Posterior cingulate gyrus (tissue), 11 donors: ENCODE measurements at regions not wholly inside any gene's neighbourhood (a gene's known extent, or its start where the extent isn't known, plus 50 kb on each side); places are given as distances from the start of the nearest gene placed in this dataset.

Source experiments
- DNase-seq, 10 donors: peaks; one replicate each; pipeline versions ENCODE4 v3.0.0 to v3.0.0-alpha.2; 2020 to 2021; ENCODE audit warnings: mixed read lengths in 3 of 10
- intact Hi-C: fragments of 100-400 bp; cut with DNase I; formaldehyde crosslinking; loops from one replicate; pipeline ENCODE4 v1.15.1; 2023

GRCh38 chr20:11296951-11297350 lies 620.7 kb upstream of the BTBD3 start:
- no peak for DNase-seq
- intact Hi-C loops = no loop called here

GRCh38 chr20:11301699-11302098 lies 616.0 kb upstream of the BTBD3 start:
- no peak for DNase-seq
- intact Hi-C loops = no loop called here

DNA sequence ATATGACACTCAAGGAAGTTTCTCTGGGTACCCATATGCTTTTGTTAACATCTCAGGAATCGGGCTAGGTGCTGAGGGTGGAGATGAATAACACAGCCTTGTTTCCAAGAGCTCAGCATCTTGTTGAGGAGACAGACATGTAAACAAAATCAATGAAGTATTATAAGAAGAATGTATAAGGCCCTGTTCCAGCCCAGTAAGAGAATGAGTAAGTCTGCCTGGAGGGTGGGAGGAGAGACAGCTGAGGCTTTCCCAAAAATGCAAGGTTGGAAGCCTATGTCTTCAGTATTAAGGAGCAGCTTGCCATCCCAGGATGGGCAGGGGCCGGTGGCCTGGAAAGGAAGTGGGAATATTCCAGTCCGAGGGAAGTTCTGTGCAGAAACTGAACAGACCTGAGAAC lies 615.3 kb upstream of the BTBD3 start:
- intact Hi-C loops = no loop called here
- no peak for DNase-seq

GRCh38 chr20:11304795-11305194 lies 612.9 kb upstream of the BTBD3 start:
- intact Hi-C loops = no loop called here
- no peak for DNase-seq

GRCh38 chr20:11305406-11305805 lies 612.3 kb upstream of the BTBD3 start:
- intact Hi-C loops = no loop called here
- DNase-seq = no peak

- no peak for DNase-seq
Measured at GRCh38 chr20:11311659-11312224, 606.0 kb upstream of the BTBD3 start.

DNA sequence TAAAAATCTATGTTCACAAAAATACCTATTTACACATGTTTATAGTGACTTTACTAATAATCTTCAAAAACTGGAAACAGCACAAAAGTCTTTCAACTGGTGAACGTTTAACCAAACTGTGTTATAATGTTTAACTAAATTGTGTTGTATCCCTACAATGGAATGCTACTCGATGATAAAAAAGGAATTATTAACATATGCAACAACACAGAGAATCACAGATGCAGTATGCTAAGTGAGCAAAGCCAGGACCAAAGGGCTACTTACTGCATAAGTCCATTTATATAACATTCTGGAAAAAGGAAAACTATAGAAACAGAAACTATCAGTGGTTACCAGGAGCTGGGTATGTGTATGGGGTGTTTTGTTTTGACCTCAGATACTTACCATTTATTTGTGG lies 602.2 kb upstream of the BTBD3 start:
- intact Hi-C loops = no loop called here
- no peak for DNase-seq

More at GRCh38 chr20:11311659-11312224, 606.0 kb upstream of the BTBD3 start:
- intact Hi-C loops = no loop called here

DNA sequence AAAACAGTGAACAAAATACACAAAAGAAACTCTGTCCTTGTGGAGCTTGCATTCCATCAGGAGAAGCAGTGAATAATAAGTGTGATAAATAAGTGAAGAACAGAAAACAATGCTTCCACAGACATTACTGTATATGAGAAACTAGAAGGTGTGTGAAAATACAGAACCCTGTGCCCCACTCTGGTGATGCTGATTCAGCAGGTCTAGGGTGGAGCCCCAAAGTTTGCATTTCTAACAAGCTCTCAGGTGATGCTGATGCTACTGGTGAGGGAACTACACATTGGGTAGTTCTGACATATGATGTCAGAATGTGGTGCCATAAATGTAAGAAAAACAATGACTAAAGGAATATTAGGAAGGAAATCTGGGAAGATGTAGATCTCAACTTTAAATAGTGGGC lies 601.4 kb upstream of the BTBD3 start:
- intact Hi-C loops = no loop called here
- DNase-seq = no peak

GRCh38 chr20:11320033-11320432 lies 597.7 kb upstream of the BTBD3 start:
- intact Hi-C loops = no loop called here
- no peak for DNase-seq

GRCh38 chr20:11323816-11324215 lies 593.9 kb upstream of the BTBD3 start:
- intact Hi-C loops = no loop called here
- no peak for DNase-seq

DNA sequence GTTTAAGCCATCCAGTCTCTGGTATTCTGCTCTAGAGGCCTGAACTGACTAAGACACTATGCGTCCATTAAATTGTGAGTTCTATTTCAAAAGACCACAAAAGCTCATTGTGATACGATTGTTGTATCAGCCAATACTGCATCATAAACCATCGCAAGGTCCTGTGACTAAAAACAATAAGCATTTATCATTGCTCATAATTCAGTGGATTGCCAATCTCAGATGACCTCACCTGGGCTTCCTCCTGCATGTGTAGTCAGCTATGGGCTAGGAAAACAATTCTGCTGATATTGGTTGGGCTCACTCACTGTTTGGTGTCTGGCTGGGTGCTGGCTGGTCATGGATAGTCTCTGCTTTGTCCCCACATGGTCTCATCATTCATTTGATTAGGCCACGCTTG lies 592.7 kb upstream of the BTBD3 start:
- DNase-seq = no peak
- intact Hi-C loops = no loop called here

DNA sequence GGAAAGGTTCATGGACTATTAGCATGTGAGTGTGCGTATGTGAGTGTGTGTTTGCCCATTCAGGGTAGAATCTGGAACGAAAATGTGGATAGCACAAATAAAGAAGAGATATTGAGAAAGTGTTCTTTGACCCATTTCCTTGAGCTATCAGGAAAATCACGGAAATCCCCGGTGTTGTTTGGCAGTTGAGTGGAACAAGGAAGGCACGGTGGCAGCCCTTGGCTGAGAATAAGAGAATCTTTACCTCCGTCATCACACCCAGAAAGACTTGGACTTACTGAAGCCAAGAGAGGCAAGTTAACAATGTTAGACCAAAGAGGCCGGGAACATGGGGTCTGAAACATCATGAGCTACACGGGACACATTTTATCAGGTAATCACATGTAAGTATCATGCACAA lies 588.9 kb upstream of the BTBD3 start:
- DNase-seq = no peak
- intact Hi-C loops = no loop called here

- intact Hi-C loops = no loop called here
- no peak for DNase-seq
Measured at GRCh38 chr20:11329271-11329670, 588.4 kb upstream of the BTBD3 start.

DNA sequence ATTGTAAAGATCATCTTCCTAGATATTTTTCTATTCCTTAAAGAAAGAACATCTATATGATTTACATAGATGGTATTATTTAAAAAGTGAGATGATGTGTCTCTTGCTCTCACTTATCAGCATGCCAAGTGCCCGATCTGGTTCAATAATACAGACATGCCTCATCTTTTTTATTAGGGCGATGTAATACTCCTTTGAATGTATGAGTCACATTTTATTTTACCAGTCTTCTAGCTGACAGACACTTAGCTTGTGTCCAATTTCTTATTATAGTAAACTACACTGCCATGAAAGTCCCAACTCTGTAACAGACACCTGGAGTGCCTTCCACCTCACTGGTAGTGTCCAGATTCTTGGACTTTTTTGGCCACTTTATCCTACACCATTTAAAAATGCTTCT lies 586.6 kb upstream of the BTBD3 start:
- no peak for DNase-seq
- intact Hi-C loops = no loop called here

DNA sequence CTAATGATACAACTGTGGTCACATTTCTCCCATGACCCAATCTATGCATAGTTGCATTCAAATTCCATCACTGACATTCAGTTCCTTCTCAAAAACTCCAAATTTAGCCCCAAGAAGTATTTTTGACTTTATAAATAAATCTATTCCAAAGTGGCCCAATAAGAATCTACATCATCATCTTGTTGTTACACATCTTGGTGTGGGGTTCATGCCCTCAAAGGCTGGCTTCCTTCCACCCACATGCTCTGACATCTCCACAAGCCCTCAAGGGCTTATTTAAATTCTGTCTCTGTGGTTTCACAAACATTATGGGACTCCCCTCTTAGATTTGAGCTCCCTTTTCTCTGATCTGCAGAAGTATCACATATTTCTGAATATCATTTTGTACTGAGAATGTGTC lies 585.3 kb upstream of the BTBD3 start:
- intact Hi-C loops = no loop called here
- no peak for DNase-seq

- DNase-seq = no peak
- intact Hi-C loops = no loop called here
Measured at GRCh38 chr20:11333634-11334033, 584.1 kb upstream of the BTBD3 start.

GRCh38 chr20:11337361-11338130 lies 580.1 kb upstream of the BTBD3 start:
- intact Hi-C loops = no loop called here
- no peak for DNase-seq

- no peak for DNase-seq
- intact Hi-C loops = no loop called here
Measured at GRCh38 chr20:11338496-11339306, 579.0 kb upstream of the BTBD3 start.

GRCh38 chr20:11344939-11345338 lies 572.8 kb upstream of the BTBD3 start:
- DNase-seq = no peak
- intact Hi-C loops = no loop called here

DNA sequence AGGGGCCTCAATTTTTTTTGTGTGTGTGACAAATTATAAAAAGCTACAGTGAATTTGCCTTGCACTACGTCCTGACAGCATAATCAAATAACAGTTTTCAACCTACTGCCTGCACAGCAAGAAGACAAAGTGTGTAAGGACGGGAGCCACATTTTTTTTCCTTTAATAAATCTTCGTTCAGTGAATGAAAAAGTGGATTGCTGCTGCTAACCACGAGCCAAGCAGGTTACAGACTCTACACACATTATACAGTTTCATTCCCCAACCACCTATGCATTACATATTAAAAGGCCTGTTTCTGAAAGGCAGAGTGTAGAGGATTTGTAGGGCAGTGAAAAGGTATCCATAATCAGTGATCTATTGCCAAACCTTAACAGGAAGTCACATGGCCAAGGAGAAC lies 570.0 kb upstream of the BTBD3 start:
- DNase-seq = no peak
- intact Hi-C loops = no loop called here

- intact Hi-C loops = no loop called here
- no peak for DNase-seq
Measured at GRCh38 chr20:11350126-11351005, 567.3 kb upstream of the BTBD3 start.
